ENCODE measurements at regions not wholly inside any gene's neighbourhood (a gene's known extent, or its start where the extent isn't known, plus 50 kb on each side); places are given as distances from the start of the nearest gene placed in this dataset.

- TF ChIP-seq SUZ12 (IDR thresholded peaks at IDR 0.05; ENCODE audit: extremely low read depth, insufficient read depth, insufficient read length) (no peak), YY1 (IDR thresholded peaks at IDR 0.05; ENCODE audit: insufficient read depth, insufficient read length) (no peak)
Measured at GRCh38 chr12:46550266-46550879, 177.8 kb upstream of the SLC38A2 start.

All from NT2/D1 (cell line).